HUES48 (cell line): ENCODE measurements at regions not wholly inside any gene's neighbourhood (a gene's known extent, or its start where the extent isn't known, plus 50 kb on each side); places are given as distances from the start of the nearest gene placed in this dataset.
A peak's percentile ranks its signal among the peaks of the same experiment; 100 is the strongest.

Experiments
- H3K27ac ChIP-seq: one replicate; pipeline ENCODE4 v1.7.0; 2013; ENCODE audit warnings: low read depth, low read length, inconsistent platforms
- H3K27me3 ChIP-seq: 2 replicates; pipeline ENCODE4 v1.6.1; 2013; ENCODE audit warnings: mild to moderate bottlenecking, low read length; ENCODE audit not compliant: control insufficient read depth, insufficient read depth
- H3K36me3 ChIP-seq: 2 replicates; pipeline ENCODE4 v1.6.1; 2013; ENCODE audit warnings: low read length; ENCODE audit not compliant: control insufficient read depth, insufficient read depth
- H3K4me1 ChIP-seq: 2 replicates; pipeline ENCODE4 v1.6.1; 2013; ENCODE audit warnings: mild to moderate bottlenecking, low read length; ENCODE audit not compliant: control insufficient read depth, insufficient read depth
- H3K4me3 ChIP-seq: 2 replicates; pipeline ENCODE4 v1.5.1; 2013; ENCODE audit warnings: mild to moderate bottlenecking, low read depth, low read length
- H3K9ac ChIP-seq: 2 replicates; pipeline ENCODE4 v1.6.1; 2013; ENCODE audit warnings: mild to moderate bottlenecking, low read depth, low read length, moderate library complexity
- H3K9me3 ChIP-seq: 2 replicates; pipeline ENCODE4 v1.6.1; 2013; ENCODE audit warnings: low read length; ENCODE audit not compliant: control insufficient read depth, insufficient read depth

DNA sequence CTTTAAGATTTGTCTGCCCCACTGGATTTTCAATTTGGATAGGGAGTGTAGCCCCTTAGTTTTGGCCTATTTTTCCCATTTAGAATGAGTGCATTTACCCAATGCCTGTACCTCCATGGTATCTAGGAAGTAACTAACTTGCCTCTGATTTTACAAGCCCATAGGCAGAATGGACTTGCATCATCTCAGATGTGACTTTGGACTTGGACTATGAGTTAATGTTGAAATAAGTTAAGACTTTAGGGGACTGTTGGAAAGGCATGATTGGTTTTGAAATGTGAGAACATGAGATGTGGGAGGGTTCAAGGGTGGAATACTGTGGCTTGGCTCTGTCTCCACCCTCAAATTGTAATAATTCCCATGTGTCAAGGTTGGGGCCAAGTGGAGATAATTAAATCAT, 2480.2 kb downstream of the PCDH7 start:
- Histone ChIP-seq H3K4me3 (no peak overlapping the region), H3K9me3 (peaks cover 10% of the 10 kb centered on the region), H3K27ac (no peak overlapping the region), H3K4me1 (no peaks in the 10 kb centered on the region), H3K27me3 (no peaks in the 10 kb centered on the region), H3K9ac (no peak overlapping the region), H3K36me3 (no peaks in the 10 kb centered on the region)

DNA sequence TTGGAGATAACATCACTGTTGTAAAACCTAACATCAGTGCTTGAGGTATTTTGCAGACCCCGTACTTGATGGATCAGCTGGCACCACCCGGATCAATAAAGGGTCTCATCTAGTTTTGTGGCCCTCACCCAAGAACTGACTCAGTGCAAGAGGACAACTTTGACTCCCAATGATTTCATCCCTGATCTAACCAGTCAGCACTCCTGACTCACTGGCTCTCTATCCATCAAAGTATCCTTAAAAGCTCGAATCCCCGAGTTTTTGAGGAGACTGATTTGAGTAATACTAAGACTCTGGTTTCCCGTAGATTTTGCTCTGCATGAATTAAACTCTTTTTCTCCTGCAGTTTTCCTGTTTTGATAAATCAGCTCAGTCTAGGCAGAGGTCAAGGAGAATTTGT, 2498.1 kb downstream of the PCDH7 start:
- peaks cover 9% of the 10 kb centered on the region for H3K4me1 ChIP-seq
- no peak overlapping the region for H3K9ac ChIP-seq
- H3K27ac ChIP-seq: no peak overlapping the region
- H3K27me3 ChIP-seq: no peaks in the 10 kb centered on the region
- no peak overlapping the region for H3K4me3 ChIP-seq
- H3K36me3 ChIP-seq: no peaks in the 10 kb centered on the region
- no peaks in the 10 kb centered on the region for H3K9me3 ChIP-seq

DNA sequence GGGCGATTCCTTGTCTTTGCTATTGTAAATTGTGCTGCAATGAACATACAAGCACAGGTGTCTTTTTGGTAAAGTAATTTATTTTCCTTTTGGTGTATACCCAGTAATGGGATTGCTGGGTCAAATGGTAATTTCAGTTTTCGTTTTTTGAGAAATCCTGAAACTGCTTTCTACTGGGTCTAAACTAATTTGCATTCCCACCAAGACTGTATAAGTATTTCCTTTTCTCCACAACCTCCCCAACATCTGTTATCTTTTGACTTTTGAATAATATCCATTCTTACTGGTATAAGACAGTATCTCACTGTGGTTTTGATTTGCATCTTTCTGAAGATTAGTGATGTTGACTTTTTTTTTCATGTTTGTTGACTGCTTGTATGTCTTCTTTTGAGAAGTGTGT, 2506.0 kb downstream of the PCDH7 start:
- H3K27me3 ChIP-seq: no peaks in the 10 kb centered on the region
- no peak overlapping the region for H3K4me3 ChIP-seq
- no peaks in the 10 kb centered on the region for H3K36me3 ChIP-seq
- H3K4me1 ChIP-seq: no peaks in the 10 kb centered on the region
- no peak overlapping the region for H3K9ac ChIP-seq
- H3K9me3 ChIP-seq: no peaks in the 10 kb centered on the region
- no peak overlapping the region for H3K27ac ChIP-seq

DNA sequence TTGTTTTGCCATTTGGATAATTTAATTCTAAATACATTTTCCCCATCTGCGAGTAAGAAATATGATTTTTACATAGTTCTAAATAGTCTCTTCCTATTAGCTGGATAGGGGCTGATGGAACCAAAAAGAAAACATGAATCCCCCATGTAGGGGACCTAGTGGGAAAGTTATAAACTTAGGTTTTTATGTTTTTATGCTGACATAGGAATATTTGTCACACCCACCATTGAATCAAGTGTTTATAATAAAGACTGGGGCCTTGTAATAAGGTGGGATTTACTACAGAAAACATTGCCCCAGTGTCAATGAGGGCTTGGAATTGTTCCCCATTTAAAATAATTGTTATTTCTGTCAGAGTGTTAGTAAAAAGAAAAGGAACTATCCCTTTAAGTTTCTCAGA, 2506.6 kb downstream of the PCDH7 start:
- Histone ChIP-seq H3K27ac (no peak overlapping the region), H3K9me3 (no peaks in the 10 kb centered on the region), H3K9ac (no peak overlapping the region), H3K27me3 (no peaks in the 10 kb centered on the region), H3K4me1 (no peaks in the 10 kb centered on the region), H3K4me3 (no peak overlapping the region), H3K36me3 (no peaks in the 10 kb centered on the region)

DNA sequence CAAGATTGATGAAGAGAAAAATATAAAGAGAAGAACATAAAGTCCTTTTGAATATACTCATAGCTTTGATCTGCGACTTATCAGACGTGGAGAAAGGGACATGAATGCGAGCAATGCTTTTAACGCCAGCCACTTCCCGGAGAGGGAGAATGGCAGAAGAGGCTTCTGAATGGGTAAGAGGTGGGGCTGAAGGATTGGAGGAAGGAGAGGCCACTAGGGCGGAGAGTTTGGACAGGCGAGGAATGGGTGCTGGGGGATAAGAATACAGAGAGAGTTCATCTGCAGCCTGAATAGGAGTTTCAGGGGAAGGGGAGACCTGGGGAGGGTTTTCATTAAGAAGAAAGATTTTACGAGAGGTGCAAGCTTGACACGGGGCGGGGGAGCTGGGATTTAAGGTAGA, 2534.9 kb downstream of the PCDH7 start:
- Histone ChIP-seq H3K27ac (no peak overlapping the region), H3K9ac (no peak overlapping the region), H3K27me3 (no peaks in the 10 kb centered on the region), H3K4me3 (no peak overlapping the region), H3K4me1 (0 out of 2 replicates have a peak, but pooled peaks cover 6% of the 10 kb centered on the region), H3K36me3 (no peaks in the 10 kb centered on the region), H3K9me3 (no peaks in the 10 kb centered on the region)

DNA sequence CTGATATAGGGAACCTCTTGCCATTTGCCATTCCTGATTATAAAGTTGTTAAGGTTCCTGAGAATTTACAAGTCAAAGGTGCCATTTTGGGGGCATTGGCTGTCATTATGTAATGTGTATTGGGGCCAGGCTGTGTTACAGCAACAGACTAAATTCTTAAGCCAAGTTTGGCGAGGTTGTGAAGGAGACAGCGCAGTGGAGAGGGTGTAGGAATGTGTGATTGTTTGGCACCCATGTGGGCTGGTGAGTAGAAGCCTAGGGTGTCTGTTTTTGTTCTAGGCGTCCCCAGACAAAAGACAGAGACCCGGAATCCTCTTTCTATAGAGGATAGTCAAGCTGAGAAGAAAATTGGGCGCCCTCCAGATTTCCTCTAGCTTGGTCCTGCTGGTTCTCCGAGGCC, 2535.3 kb downstream of the PCDH7 start:
- no peak overlapping the region for H3K9ac ChIP-seq
- H3K4me3 ChIP-seq: peak overlapping the region; percentile 27; the same call in 1 of the 2 replicates
- no peak overlapping the region for H3K27ac ChIP-seq
- H3K9me3 ChIP-seq: no peaks in the 10 kb centered on the region
- no peaks in the 10 kb centered on the region for H3K36me3 ChIP-seq
- no peaks in the 10 kb centered on the region for H3K27me3 ChIP-seq
- H3K4me1 ChIP-seq: 0 out of 2 replicates have a peak, but pooled peaks cover 6% of the 10 kb centered on the region

DNA sequence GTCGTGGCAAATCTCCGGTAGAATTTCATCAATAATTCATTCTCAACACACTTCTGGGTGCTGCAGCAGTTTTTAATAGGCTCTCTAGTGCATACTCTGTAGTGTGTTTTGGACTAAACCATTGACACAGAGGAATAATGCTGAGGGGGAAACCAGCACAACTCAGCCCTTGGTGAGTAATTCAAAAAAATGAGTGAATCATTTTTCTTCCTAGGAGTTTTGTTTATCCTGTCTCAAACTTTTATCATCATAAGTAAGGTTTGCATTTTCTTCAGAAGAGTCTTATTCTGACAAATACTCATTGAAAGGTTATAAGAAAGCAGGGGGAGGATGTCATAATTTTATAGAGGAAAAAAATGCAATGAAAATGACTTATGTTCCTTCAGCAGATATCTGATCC, 2542.7 kb downstream of the PCDH7 start:
- Histone ChIP-seq H3K27ac (no peak overlapping the region), H3K27me3 (no peaks in the 10 kb centered on the region), H3K4me3 (no peak overlapping the region), H3K36me3 (no peaks in the 10 kb centered on the region), H3K9ac (no peak overlapping the region), H3K4me1 (no peaks in the 10 kb centered on the region), H3K9me3 (no peaks in the 10 kb centered on the region)

DNA sequence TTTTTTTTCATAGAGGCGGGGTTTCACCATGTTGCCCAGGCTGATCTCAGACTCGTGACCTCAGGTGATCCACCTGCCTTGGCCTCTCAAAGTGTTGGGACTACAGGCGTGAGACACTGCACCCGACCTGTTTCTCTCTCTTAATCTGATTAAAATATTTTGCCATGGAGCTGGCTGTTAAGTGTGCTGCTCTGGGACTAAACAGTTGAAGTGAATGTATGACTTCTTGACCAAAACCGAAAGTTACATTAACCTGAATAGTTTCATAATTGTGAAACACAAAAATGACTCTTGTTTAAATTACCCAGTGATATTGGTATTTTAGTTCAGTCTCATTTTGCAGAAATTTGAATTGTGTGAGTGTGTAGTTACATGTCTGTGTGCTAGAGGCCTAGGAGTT, 2548.6 kb downstream of the PCDH7 start:
- no peak overlapping the region for H3K9ac ChIP-seq
- H3K27ac ChIP-seq: no peak overlapping the region
- H3K9me3 ChIP-seq: no peaks in the 10 kb centered on the region
- H3K36me3 ChIP-seq: no peaks in the 10 kb centered on the region
- H3K4me3 ChIP-seq: no peak overlapping the region
- H3K27me3 ChIP-seq: no peaks in the 10 kb centered on the region
- H3K4me1 ChIP-seq: no peaks in the 10 kb centered on the region

DNA sequence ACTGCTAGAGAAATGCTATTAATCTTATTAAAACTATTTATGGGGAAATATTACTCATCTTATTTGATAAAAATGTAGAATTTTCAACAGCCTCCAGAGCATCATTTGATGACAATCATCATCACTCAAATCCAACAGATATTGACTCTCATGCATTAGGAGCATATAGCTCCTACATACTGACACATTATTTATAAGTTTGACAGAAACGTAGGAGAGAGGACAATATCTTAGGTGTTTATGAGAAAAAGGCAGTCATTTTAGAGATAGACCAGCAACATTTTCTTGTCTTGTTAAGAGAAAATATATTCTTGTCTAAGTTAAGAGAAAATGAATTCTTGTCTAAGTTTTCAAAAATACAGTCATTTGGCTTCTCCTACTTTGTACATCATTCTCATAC, 2550.2 kb downstream of the PCDH7 start:
- no peaks in the 10 kb centered on the region for H3K27me3 ChIP-seq
- H3K4me3 ChIP-seq: no peak overlapping the region
- no peak overlapping the region for H3K9ac ChIP-seq
- H3K4me1 ChIP-seq: no peaks in the 10 kb centered on the region
- H3K27ac ChIP-seq: no peak overlapping the region
- no peaks in the 10 kb centered on the region for H3K36me3 ChIP-seq
- H3K9me3 ChIP-seq: no peaks in the 10 kb centered on the region

DNA sequence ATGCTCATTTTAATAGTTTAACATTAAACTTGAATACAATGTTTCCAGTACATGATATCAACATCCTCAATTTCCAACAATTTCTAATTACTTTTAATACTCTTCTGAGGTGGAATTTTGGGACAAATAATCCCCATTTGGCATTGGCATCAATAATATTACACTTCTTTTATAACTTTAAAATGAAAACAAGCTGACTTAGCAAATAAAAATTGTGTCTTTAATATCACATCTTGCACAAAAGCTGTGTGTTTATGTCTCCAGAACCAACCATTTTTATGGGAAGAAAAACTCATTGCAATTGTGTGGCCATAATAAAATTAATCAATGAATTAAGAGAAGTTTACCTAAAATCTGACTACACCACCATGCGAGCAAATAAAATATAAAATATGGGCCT, 2552.6 kb downstream of the PCDH7 start:
- Histone ChIP-seq H3K4me1 (no peaks in the 10 kb centered on the region), H3K9me3 (no peaks in the 10 kb centered on the region), H3K4me3 (no peak overlapping the region), H3K36me3 (no peaks in the 10 kb centered on the region), H3K9ac (no peak overlapping the region), H3K27ac (no peak overlapping the region), H3K27me3 (no peaks in the 10 kb centered on the region)

DNA sequence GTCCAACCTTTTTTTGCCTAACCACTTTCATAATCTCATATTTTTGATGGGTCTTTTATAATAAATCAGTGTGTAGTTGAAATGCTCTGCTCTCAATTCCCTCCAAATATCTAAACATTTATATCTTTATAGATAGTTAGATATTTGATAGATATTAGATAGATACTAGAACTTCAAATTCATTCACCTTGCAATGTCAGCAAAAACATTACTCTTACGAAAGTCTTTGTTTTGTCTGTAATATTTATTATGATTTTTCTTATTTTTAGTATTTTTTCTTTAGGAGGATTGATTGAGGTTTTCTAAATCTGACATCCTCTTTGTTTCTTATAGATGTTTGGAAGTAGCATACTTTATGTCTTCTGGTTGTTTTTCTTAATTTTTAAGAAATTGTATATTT, 2563.6 kb downstream of the PCDH7 start:
- Histone ChIP-seq H3K27ac (no peak overlapping the region), H3K9ac (no peak overlapping the region), H3K27me3 (no peaks in the 10 kb centered on the region), H3K4me3 (no peak overlapping the region), H3K9me3 (no peaks in the 10 kb centered on the region), H3K4me1 (no peaks in the 10 kb centered on the region), H3K36me3 (no peaks in the 10 kb centered on the region)

DNA sequence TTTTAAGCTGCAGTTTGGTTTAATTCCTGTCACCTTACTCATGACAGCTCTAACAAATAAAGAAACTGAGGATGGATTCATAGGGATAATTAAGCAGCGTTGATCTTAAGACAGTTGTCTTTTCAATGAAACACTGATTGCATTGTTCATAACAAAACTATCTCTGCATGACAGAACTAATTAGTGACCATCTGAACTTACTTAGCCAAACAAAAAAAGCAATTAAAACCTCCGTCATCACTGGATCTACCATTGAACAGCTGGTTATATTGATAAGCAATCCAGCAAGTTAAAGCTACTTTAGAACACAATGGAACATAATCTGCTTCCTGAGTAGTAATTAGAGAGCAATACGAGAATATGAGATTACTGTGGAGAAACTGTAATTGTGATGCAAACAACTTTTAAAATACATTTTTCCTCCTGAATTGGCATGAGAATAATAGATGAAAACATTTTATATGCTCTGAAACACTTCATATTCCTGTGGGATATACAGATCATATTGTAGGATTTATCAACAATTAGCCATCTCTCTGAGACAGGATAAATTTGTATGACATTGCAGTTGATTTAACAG, 2576.8 kb downstream of the PCDH7 start:
- no peak overlapping the region for H3K9ac ChIP-seq

More for the DNA sequence above, 2576.8 kb downstream of the PCDH7 start:
- Histone ChIP-seq H3K27me3 (no peaks in the 10 kb centered on the region), H3K4me3 (no peak overlapping the region), H3K36me3 (no peaks in the 10 kb centered on the region), H3K27ac (no peak overlapping the region), H3K9me3 (no peaks in the 10 kb centered on the region), H3K4me1 (peaks cover 5% of the 10 kb centered on the region; the same call in 1 of the 2 replicates)
